ENCODE measurements at regions not wholly inside any gene's neighbourhood (a gene's known extent, or its start where the extent isn't known, plus 50 kb on each side); places are given as distances from the start of the nearest gene placed in this dataset.
"Not testable (repeated sequence)": the region's sequence is repeated elsewhere in the genome, so short reads cannot be mapped to it uniquely, and the experiment has no call there.

GRCh38 chr6:4250645-4251044 lies 115.3 kb upstream of the ECI2 start:
- TF ChIP-seq, protein P1, sequence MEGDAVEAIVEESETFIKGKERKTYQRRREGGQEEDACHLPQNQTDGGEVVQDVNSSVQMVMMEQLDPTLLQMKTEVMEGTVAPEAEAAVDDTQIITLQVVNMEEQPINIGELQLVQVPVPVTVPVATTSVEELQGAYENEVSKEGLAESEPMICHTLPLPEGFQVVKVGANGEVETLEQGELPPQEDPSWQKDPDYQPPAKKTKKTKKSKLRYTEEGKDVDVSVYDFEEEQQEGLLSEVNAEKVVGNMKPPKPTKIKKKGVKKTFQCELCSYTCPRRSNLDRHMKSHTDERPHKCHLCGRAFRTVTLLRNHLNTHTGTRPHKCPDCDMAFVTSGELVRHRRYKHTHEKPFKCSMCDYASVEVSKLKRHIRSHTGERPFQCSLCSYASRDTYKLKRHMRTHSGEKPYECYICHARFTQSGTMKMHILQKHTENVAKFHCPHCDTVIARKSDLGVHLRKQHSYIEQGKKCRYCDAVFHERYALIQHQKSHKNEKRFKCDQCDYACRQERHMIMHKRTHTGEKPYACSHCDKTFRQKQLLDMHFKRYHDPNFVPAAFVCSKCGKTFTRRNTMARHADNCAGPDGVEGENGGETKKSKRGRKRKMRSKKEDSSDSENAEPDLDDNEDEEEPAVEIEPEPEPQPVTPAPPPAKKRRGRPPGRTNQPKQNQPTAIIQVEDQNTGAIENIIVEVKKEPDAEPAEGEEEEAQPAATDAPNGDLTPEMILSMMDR (IDR thresholded peaks at IDR 0.05; ENCODE audit: low read depth, low read length, missing control alignments): no peak
- DNase-seq (ENCODE audit: low read depth): no peak
- H3K4me3 ChIP-seq (ENCODE audit: low read depth, low read length): no peak overlapping the region

DNA sequence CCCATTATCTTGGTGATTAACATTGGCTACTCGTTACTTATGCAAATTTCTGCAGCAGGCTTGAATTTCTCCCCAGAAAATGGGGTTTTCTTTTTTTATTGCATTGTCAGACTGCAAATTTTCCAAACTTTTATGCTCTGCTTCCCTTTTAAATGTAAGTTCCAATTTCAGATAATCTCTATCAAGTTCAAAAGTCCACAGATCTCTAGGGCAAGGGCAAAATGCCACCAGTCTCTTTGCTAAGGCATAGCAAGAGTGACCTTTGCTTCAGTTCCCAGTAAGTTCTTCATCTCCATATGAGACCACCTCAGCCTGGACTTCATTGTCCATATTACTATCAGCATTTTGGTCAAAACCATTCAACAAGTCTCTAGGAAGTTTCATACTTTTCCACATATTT lies 108.5 kb upstream of the ECI2 start:
- not testable (repeated sequence) for DNase-seq (ENCODE audit: low read depth)

DNA sequence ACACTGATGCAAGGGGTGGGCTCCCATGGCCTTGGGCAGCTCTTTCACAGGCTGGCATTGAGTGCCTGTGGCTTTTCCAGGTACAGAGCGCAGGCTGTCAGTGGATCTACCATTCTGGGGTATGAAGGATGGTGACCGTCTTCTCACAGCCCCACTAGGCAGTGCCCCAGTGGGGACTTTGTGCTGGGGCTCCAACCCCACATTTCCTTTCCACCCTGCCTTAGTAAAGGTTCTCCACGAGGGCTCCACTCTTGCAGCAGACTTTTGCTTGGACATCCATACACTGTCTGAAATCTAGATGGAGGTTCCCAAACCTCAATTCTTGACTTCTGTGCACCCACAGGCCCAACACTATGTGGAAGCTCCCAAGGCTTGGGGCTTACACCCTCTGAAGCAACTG lies 107.9 kb upstream of the ECI2 start:
- DNase-seq (ENCODE audit: low read depth): no peak
- TF ChIP-seq, protein P1 (IDR thresholded peaks at IDR 0.05; ENCODE audit: low read depth, low read length, missing control alignments): no peak
- no peak overlapping the region for H3K4me3 ChIP-seq (ENCODE audit: low read depth, low read length)

More for the DNA sequence above, 108.5 kb upstream of the ECI2 start:
- H3K4me3 ChIP-seq (ENCODE audit: low read depth, low read length): not testable (repeated sequence)

DNA sequence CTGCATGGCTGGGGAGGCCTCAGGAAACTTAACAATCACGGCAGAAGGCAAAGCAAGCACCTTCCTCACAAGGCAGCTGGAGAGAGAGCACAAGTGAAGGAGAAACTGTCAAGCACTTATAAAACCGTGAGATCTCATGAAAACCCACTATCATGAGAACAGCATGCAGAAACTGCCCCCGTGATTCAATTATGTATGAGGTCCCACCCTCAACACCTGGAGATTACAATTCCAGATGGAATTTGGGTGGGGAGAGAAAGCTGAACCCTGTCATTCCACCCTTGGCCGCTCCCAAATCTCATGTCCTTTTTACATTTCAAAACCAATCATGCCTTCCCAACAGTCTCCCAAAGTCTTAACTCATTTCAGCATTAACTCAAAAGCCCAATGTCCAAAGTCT lies 107.2 kb upstream of the ECI2 start:
- H3K4me3 ChIP-seq (ENCODE audit: low read depth, low read length): no peak overlapping the region
- TF ChIP-seq, protein P1 (IDR thresholded peaks at IDR 0.05; ENCODE audit: low read depth, low read length, missing control alignments): no peak
- no peak for DNase-seq (ENCODE audit: low read depth)

DNA sequence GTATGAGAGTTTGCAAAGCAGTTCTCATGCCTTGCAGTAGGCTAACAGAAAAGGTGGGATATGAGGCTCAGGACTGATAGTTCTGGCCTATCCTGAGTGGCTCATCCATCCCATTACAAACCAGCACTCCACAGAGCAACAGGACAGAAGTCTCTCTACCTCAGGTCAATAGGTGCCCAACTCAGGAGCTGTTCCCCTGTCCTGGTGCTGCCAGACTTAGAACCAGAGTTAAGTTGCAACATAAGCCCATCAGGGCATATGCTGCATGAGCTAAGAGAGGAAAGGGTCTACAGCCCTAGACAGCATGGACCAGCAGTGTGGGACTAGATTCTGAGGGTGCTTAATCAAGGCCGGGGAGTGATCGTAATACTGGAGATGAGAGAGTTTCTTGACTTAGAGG lies 104.8 kb upstream of the ECI2 start:
- no peak overlapping the region for H3K4me3 ChIP-seq (ENCODE audit: low read depth, low read length)
- TF ChIP-seq, protein P1 (IDR thresholded peaks at IDR 0.05; ENCODE audit: low read depth, low read length, missing control alignments): no peak
- DNase-seq (ENCODE audit: low read depth): no peak

GRCh38 chr6:4225161-4225872 lies 89.9 kb upstream of the ECI2 start:
- H3K4me3 ChIP-seq (ENCODE audit: low read depth, low read length): no peak overlapping the region
- TF ChIP-seq, protein P1 (IDR thresholded peaks at IDR 0.05; ENCODE audit: low read depth, low read length, missing control alignments): no peak
- DNase-seq (ENCODE audit: low read depth): no peak

DNA sequence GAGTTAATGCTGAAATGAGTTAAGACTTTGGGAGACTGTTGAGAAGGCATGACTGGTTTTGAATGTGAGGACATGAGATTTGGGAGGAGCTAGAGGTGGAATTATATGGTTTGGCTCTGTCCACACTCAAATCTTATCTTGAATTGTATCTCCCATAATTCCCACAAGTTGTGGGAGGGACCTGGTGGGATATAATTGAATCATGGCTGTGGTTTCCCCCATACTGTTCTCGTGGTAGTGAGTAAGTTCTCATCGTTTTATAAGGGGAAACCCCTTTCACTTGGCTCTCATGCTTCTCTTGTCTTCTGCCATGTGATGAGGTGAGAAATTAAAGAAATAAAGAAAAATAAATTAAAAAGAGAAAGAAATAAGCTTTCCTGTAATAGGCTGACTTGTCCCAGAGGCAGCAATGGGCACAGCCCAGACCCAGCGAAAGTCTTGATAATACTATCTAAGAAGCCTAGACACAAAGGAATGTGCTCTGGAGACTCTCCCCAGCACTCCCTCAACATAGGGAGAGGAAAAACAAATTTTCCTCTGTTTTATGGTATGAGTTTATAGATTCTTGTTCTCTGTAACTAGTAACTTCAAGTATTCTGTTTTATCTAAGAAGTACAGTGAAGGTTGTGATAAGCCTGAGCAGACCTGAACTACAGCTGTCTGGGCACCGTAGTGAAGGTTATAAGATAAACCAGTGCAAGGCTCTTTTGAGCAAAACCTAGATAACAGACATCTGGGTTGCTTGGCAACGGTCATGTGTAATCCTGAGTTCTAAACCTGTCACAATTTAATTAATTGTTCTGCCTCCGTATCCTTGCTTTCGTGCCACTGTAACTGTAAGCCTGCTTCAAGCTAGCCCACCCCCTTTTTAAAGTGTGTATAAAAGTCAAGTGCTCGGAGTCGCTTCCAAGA lies 88.9 kb upstream of the ECI2 start:
- no peak for DNase-seq (ENCODE audit: low read depth)
- no peak overlapping the region for H3K4me3 ChIP-seq (ENCODE audit: low read depth, low read length)
- TF ChIP-seq, protein P1 (IDR thresholded peaks at IDR 0.05; ENCODE audit: low read depth, low read length, missing control alignments): no peak
